HEK293T (cell line): ENCODE measurements at regions not wholly inside any gene's neighbourhood (a gene's known extent, or its start where the extent isn't known, plus 50 kb on each side); places are given as distances from the start of the nearest gene placed in this dataset.

Experiments used
- CTCF ChIA-PET: fragments of 350-600 bp; formaldehyde crosslinking; extraction: SDS; loops from one replicate; lab custom pipeline; 2021; ENCODE audit warnings: antibody characterized with exemption, inconsistent platforms; lab: Yijun Ruan, JAX
- POLR2A ChIA-PET: fragments of 350-600 bp; formaldehyde crosslinking; extraction: SDS; loops from one replicate; lab custom pipeline; 2020; ENCODE audit warnings: antibody characterized with exemption, inconsistent platforms; lab: Yijun Ruan, JAX
- DNase-seq: peaks from one replicate; pipeline ENCODE4 v3.0.0; 2012; ENCODE audit warnings: mixed read lengths; ENCODE audit errors: extremely low spot score
- ARNT ChIP-seq: fragments of 450-650 bp; IDR thresholded peaks from 2 replicates; pipeline ENCODE4 v1.6.1; 2017; ENCODE audit warnings: mild to moderate bottlenecking
- BHLHE40 ChIP-seq: fragments of 450-650 bp; IDR thresholded peaks from 2 replicates; pipeline ENCODE4 v1.6.1; 2016; ENCODE audit warnings: mild to moderate bottlenecking, moderate library complexity, borderline replicate concordance
- CTBP1 ChIP-seq: fragments of 450-650 bp; IDR thresholded peaks from 2 replicates; pipeline ENCODE4 v1.6.1; 2016; ENCODE audit warnings: borderline replicate concordance
- ELF4 ChIP-seq: fragments of 450-650 bp; IDR thresholded peaks from 2 replicates; pipeline ENCODE4 v1.6.1; 2017; ENCODE audit warnings: antibody characterized with exemption
- FOXA1 ChIP-seq: fragments of 450-650 bp; IDR thresholded peaks from 2 replicates; pipeline ENCODE4 v1.6.1; 2016; ENCODE audit warnings: mild to moderate bottlenecking
- FOXK2 ChIP-seq: fragments of 450-650 bp; IDR thresholded peaks from 2 replicates; pipeline ENCODE4 v1.6.1; 2016; ENCODE audit warnings: mild to moderate bottlenecking
- FOXM1 ChIP-seq: fragments of 450-650 bp; IDR thresholded peaks from 2 replicates; pipeline ENCODE4 v1.6.1; 2017; ENCODE audit warnings: mild to moderate bottlenecking, borderline replicate concordance
- HDGF ChIP-seq: fragments of 450-650 bp; IDR thresholded peaks from 2 replicates; pipeline ENCODE4 v1.6.1; 2017; ENCODE audit warnings: antibody characterized with exemption, borderline replicate concordance
- L3MBTL2 ChIP-seq: fragments of 450-650 bp; conservative IDR thresholded peaks from 2 replicates; pipeline ENCODE4 v1.6.1; 2016; ENCODE audit warnings: mild to moderate bottlenecking
- LEF1 ChIP-seq: fragments of 450-650 bp; IDR thresholded peaks from 2 replicates; pipeline ENCODE4 v1.6.1; 2017; ENCODE audit warnings: mild to moderate bottlenecking, borderline replicate concordance
- NFRKB ChIP-seq: fragments of 450-650 bp; IDR thresholded peaks from 2 replicates; pipeline ENCODE4 v1.6.1; 2016; ENCODE audit warnings: mild to moderate bottlenecking, moderate library complexity
- PKNOX1 ChIP-seq: fragments of 450-650 bp; IDR thresholded peaks from 2 replicates; pipeline ENCODE4 v1.6.1; 2016
- SP1 ChIP-seq: fragments of 450-650 bp; IDR thresholded peaks from 2 replicates; pipeline ENCODE4 v1.6.1; 2017
- SUZ12 ChIP-seq: fragments of 450-650 bp; IDR thresholded peaks from 2 replicates; pipeline ENCODE4 v1.6.1; 2016; ENCODE audit warnings: mild to moderate bottlenecking
- TARDBP ChIP-seq: fragments of 450-650 bp; IDR thresholded peaks from 2 replicates; pipeline ENCODE4 v1.6.1; 2016
- ZNF384 ChIP-seq: fragments of 450-650 bp; IDR thresholded peaks from 2 replicates; pipeline ENCODE4 v1.6.1; 2016

DNA sequence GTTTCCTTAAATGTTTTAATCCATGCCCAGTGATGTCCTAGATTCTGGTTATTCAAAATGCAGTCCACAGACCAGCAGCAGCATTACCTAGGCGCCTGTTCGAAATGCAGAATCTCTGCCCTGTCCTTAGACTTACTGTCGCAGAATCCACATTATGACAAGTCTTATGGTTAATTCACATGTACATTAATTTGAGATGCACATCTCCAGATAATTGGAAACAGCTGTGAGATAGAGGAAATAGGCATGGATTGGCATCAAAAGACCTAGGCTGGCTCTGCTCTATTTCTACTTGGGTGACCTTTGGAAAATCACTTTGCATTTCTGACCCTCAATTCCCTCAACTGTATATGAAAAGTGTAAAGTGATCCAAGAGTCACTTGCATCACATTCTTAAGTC, 700.7 kb downstream of the DIAPH3 start:
- DNase-seq: no peak
- TF ChIP-seq ZNF384: no peak
- no peak for TF ChIP-seq ARNT
- no peak for TF ChIP-seq LEF1
- TF ChIP-seq BHLHE40: no peak
- CTCF ChIA-PET: interaction anchor here (0.6 kb wide), 1 partner anchor 274 kb away, joined by 3 read pairs; no protein-coding TSS in a partner anchor
- POLR2A ChIA-PET: no interaction called here

GRCh38 chr13:59464926-59465325, 698.8 kb downstream of the DIAPH3 start:
- POLR2A ChIA-PET: no interaction called here
- CTCF ChIA-PET: no interaction called here
- TF ChIP-seq BHLHE40 (no peak), LEF1 (no peak), TARDBP (no peak), ARNT (no peak), SUZ12 (no peak), L3MBTL2 (no peak), HDGF (no peak), FOXA1 (no peak), FOXK2 (no peak), SP1 (no peak), NFRKB (no peak), PKNOX1 (no peak), ZNF384 (no peak), CTBP1 (no peak), FOXM1 (no peak), ELF4 (no peak)
- DNase-seq: no peak

GRCh38 chr13:59468396-59468795, 695.3 kb downstream of the DIAPH3 start:
- TF ChIP-seq PKNOX1 (no peak), ARNT (no peak), SP1 (no peak), ZNF384 (no peak), FOXK2 (no peak), LEF1 (no peak), FOXM1 (no peak), CTBP1 (no peak), BHLHE40 (no peak)
- DNase-seq: no peak
- CTCF ChIA-PET: no interaction called here
- POLR2A ChIA-PET: no interaction called here

DNA sequence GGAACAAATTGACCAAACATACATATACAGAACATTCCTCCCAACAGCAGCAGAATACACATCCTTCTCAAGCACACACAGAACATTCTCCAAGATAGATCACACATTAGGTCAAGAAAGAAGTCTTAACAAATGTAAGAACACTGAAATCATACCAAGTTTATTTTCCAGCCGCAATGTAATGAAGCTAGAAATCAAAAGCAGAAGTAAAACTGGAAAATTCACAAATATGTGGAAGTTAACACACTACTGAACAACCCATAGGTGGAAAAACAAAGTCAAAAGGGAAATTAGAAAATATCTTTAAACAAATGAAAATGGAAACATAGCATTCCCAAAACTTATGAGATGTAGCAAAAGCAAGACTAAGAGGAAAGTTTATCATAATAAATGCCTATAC, 692.6 kb downstream of the DIAPH3 start:
- POLR2A ChIA-PET: no interaction called here
- DNase-seq: no peak
- CTCF ChIA-PET: no interaction called here
- no peak for TF ChIP-seq SP1
- no peak for TF ChIP-seq BHLHE40
- TF ChIP-seq ARNT: no peak
- TF ChIP-seq PKNOX1: no peak
- no peak for TF ChIP-seq NFRKB
- TF ChIP-seq ELF4: no peak
- TF ChIP-seq TARDBP: no peak
- no peak for TF ChIP-seq FOXK2
- no peak for TF ChIP-seq CTBP1
- TF ChIP-seq LEF1: no peak
- no peak for TF ChIP-seq HDGF
- no peak for TF ChIP-seq FOXA1
- no peak for TF ChIP-seq SUZ12
- no peak for TF ChIP-seq FOXM1
- no peak for TF ChIP-seq L3MBTL2
- TF ChIP-seq ZNF384: no peak

GRCh38 chr13:59472134-59472533, 691.6 kb downstream of the DIAPH3 start:
- CTCF ChIA-PET: no interaction called here
- TF ChIP-seq BHLHE40: no peak
- no peak for TF ChIP-seq PKNOX1
- no peak for TF ChIP-seq ARNT
- no peak for DNase-seq
- POLR2A ChIA-PET: no interaction called here

DNA sequence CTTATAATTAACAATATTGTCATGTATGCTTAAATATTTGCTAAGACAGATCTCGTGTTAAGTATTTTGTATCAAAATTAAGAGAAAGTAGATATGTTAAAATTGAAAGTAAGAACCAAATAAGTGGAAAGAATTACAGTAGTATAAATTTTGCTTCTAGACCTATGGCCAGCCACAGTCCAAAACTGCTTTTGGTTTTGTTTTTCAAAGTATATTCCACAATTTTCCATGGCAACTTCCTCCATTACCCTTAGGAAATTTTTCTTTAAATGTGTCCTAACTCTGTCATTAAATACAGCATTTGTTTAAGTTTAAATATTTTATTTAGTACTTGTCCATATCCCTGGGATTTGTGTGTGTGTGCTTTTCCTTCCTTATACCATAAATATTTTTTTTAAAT, 689.0 kb downstream of the DIAPH3 start:
- TF ChIP-seq PKNOX1 (no peak), FOXA1 (no peak), ARNT (no peak), L3MBTL2 (no peak), HDGF (no peak), ZNF384 (no peak), ELF4 (no peak), FOXK2 (no peak)
- ChIA-PET POLR2A (no interaction called here), CTCF (interaction anchor here (0.6 kb wide), 1 partner anchor 79 kb away, joined by 4 read pairs; no protein-coding TSS in a partner anchor)
- DNase-seq: no peak
